GM12872 (cell line): ENCODE measurements at regions not wholly inside any gene's neighbourhood (a gene's known extent, or its start where the extent isn't known, plus 50 kb on each side); places are given as distances from the start of the nearest gene placed in this dataset.

Source experiments
- TF ChIP-seq, protein P1 (sequence below): IDR thresholded peaks from 3 replicates; pipeline ENCODE4 v1.5.1; 2011; ENCODE audit warnings: low read depth, mild to moderate bottlenecking, low read length, moderate library complexity; ENCODE audit not compliant: insufficient read depth

DNA sequence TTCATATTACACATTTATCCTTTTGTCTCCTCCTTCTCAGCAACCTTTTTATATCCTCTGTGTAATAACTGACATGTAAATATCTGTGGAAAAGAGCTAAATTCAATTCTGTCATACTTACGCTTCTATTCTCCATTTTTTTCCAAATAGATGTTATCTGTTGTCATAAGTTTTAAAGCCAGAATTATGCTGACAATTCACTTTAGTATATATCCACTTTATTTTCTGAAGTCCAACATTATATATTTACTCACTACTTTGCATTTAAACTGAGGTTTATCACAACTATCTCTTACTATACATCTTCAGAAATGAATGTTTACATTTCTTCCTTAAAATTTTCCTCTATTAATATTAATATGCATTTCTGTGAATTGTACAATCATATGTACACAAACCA lies 247.9 kb upstream of the PCDH10 start:
- TF ChIP-seq, protein P1, sequence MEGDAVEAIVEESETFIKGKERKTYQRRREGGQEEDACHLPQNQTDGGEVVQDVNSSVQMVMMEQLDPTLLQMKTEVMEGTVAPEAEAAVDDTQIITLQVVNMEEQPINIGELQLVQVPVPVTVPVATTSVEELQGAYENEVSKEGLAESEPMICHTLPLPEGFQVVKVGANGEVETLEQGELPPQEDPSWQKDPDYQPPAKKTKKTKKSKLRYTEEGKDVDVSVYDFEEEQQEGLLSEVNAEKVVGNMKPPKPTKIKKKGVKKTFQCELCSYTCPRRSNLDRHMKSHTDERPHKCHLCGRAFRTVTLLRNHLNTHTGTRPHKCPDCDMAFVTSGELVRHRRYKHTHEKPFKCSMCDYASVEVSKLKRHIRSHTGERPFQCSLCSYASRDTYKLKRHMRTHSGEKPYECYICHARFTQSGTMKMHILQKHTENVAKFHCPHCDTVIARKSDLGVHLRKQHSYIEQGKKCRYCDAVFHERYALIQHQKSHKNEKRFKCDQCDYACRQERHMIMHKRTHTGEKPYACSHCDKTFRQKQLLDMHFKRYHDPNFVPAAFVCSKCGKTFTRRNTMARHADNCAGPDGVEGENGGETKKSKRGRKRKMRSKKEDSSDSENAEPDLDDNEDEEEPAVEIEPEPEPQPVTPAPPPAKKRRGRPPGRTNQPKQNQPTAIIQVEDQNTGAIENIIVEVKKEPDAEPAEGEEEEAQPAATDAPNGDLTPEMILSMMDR, result no peak

DNA sequence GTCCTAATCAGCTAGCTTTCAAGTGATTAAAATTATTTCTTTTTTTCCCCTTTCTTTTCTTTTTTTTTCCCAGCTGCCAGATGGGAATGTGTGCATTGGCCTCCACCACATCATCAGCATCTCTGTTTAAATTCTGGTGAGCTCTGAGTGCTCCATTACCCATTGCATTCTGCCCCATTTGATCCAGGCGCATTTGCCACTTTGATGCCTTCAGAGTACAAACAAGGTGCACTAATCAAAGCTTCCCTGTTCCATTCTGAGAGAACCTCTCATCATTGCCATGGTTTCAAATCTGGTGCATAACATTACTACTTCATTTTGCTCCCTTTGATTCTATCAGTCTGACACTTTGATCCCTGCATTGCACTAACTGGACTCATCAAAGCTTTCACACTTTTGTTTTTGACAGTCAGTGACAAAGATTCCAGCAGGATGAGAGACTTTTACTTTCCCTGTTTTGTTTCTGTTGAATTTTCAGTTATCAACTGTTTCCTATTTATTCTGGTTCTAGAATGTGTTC lies 238.8 kb upstream of the PCDH10 start:
- TF ChIP-seq, protein P1, result no peak

DNA sequence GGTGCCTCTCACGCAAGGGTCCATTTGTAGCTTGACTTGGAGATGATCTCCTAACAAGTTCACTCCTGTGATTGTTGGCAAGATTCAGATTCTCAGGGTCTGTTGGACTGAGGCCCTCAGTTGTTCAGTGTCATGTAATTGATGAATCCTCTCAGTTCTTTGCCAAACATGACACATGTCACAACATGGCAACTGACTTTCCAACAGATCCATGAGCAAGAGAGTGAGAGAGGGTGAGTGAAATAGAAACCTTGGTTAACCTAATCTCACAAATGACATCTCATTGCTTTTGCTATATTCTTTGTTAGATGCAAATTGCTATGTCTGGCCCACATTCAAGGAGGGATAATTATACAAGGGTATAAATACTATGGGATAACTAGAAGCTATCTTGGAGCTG lies 231.0 kb upstream of the PCDH10 start:
- TF ChIP-seq, protein P1, result no peak

DNA sequence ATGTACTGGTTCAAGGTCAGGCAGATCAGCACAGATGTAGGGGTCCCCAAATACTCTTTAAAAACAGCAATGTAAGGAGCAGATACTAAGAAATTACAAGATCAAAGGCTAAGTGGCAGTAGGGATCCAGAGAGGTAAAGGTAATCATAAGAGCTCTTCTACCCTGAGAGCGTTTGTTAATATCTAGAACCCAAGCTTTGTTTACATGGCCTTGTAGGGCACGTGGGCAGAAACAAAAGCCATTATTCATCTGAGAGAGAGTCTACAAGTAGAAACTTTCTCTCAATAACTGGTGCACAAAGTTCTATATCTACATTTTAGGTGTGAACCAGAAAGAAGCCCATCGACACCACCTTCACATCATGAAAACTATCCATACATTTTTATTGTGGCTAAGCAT lies 225.6 kb upstream of the PCDH10 start:
- TF ChIP-seq, protein P1, result no peak

DNA sequence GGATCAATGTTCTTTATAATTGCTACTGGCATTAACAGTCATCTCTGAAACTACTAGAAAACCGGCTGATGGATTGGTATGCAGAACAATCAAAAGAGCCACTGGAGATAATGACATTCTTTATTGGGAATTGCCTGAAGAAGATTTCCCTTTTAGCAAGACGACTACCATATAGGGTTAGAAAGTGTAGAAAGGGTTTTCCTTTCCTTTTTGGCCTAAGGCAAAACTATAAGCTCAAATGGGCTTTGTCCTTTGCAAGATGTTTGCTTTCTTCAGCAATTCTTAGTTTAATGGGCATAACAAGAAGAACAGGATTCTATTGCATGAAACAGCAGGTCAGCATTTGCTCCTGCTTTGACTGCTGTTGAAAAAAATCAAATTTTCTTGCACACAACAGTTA lies 214.2 kb upstream of the PCDH10 start:
- TF ChIP-seq, protein P1, result no peak

DNA sequence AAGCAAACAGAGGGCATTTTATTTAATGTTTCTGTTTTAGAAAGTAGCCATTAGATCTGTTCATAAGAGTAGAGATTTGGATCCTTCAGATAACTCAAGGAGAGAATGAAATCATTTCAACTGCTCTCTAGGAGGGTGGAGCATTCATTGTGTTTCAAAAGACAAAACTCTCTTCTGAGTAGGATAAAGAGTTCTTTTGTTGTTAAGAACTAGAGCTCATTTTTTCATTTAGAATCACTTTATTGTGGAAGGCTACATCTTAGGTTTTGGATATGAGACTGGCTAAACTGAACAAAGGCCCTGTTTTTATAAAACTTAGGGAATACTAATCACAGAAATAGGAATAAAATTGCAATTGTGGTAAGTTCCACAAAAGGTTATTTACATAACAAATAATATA lies 193.9 kb upstream of the PCDH10 start:
- TF ChIP-seq, protein P1, result no peak

DNA sequence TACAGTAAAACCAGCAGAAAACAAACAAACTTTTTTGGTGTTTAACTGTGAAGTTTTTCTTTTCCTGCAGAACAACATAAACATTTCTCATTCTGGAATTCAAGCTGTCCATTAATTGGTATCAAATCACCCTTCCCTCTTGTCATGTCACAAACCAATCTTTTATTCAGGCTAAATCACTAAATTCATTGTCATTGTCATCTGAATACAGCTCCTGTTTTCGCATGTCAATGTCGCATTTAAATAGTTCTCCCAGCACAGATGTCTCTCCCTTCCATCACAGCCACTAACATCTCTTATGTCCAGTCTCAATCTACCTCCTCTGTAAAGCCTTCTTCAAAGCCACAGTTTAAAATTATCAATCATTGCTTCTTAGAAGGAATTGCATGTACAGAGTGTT lies 192.1 kb upstream of the PCDH10 start:
- TF ChIP-seq, protein P1, result no peak
